ENCODE measurements at regions not wholly inside any gene's neighbourhood (a gene's known extent, or its start where the extent isn't known, plus 50 kb on each side); places are given as distances from the start of the nearest gene placed in this dataset.

GRCh38 chr3:152126260-152126659 is 142.5 kb upstream of the MBNL1 start:
- no peak for TF ChIP-seq CTCF (IDR thresholded peaks at IDR 0.05; ENCODE audit: low read length)
- no peak for TF ChIP-seq EZH2phosphoT487 (IDR thresholded peaks at IDR 0.05; ENCODE audit: low read length)

All from MM.1S (cell line).